DMS79 (cell line): ENCODE measurements at regions not wholly inside any gene's neighbourhood (a gene's known extent, or its start where the extent isn't known, plus 50 kb on each side); places are given as distances from the start of the nearest gene placed in this dataset.
"Not testable (repeated sequence)": the region's sequence is repeated elsewhere in the genome, so short reads cannot be mapped to it uniquely, and the experiment has no call there.

Experiments used
- DNase-seq: peaks from one replicate; lab custom pipeline; 2025; lab: John Stamatoyannopoulos, UW

- DNase-seq = no peak
Observed at GRCh38 chr6:144359783-144360182, 74.6 kb downstream of the UTRN start.

GRCh38 chr6:144360401-144360800 lies 75.3 kb downstream of the UTRN start:
- no peak for DNase-seq

GRCh38 chr6:144361016-144361415 lies 75.9 kb downstream of the UTRN start:
- no peak for DNase-seq

- DNase-seq = no peak
Observed at GRCh38 chr6:144362042-144363018, 77.2 kb downstream of the UTRN start.

GRCh38 chr6:144364208-144364720 lies 79.1 kb downstream of the UTRN start:
- no peak for DNase-seq

- DNase-seq = no peak
Observed at GRCh38 chr6:144364782-144365181, 79.6 kb downstream of the UTRN start.

GRCh38 chr6:144365271-144365670 lies 80.1 kb downstream of the UTRN start:
- DNase-seq = no peak

GRCh38 chr6:144369696-144370095 lies 84.6 kb downstream of the UTRN start:
- not testable (repeated sequence) for DNase-seq

GRCh38 chr6:144372116-144372515 lies 87.0 kb downstream of the UTRN start:
- DNase-seq = no peak

GRCh38 chr6:144372611-144373594 lies 87.8 kb downstream of the UTRN start:
- no peak for DNase-seq

GRCh38 chr6:144374525-144374924 lies 89.4 kb downstream of the UTRN start:
- DNase-seq = not testable (repeated sequence)

- no peak for DNase-seq
Observed at GRCh38 chr6:144377586-144378210, 92.6 kb downstream of the UTRN start.

GRCh38 chr6:144378437-144378836 lies 93.3 kb downstream of the UTRN start:
- DNase-seq = no peak

GRCh38 chr6:144379356-144379755 lies 94.2 kb downstream of the UTRN start:
- no peak for DNase-seq

GRCh38 chr6:144381499-144381898 lies 96.4 kb downstream of the UTRN start:
- DNase-seq = not testable (repeated sequence)

GRCh38 chr6:144383336-144383735 lies 98.2 kb downstream of the UTRN start:
- no peak for DNase-seq

- no peak for DNase-seq
Observed at GRCh38 chr6:144384427-144384826, 99.3 kb downstream of the UTRN start.

- not testable (repeated sequence) for DNase-seq
Observed at GRCh38 chr6:144389474-144389873, 104.3 kb downstream of the UTRN start.

GRCh38 chr6:144390202-144390601 lies 105.1 kb downstream of the UTRN start:
- DNase-seq = no peak

- no peak for DNase-seq
Observed at GRCh38 chr6:144390886-144391285, 105.8 kb downstream of the UTRN start.

- DNase-seq = no peak
Observed at GRCh38 chr6:144392536-144392935, 107.4 kb downstream of the UTRN start.

GRCh38 chr6:144394210-144394609 lies 109.1 kb downstream of the UTRN start:
- no peak for DNase-seq
